GM21390 (cell line): ENCODE measurements at regions not wholly inside any gene's neighbourhood (a gene's known extent, or its start where the extent isn't known, plus 50 kb on each side); places are given as distances from the start of the nearest gene placed in this dataset.

Experiments
- ATAC-seq: cut with Tn5 transposase; IDR thresholded peaks from one replicate; pipeline ENCODE4 v1.9.1; 2021; ENCODE audit not compliant: unreplicated experiment

- ATAC-seq: no peak
Measured at GRCh38 chr2:129071531-129071930, 752.9 kb upstream of the HS6ST1 start.

- no peak for ATAC-seq
Measured at GRCh38 chr2:129074298-129074920, 755.7 kb upstream of the HS6ST1 start.

GRCh38 chr2:129078548-129078947, 759.9 kb upstream of the HS6ST1 start:
- ATAC-seq: no peak

DNA sequence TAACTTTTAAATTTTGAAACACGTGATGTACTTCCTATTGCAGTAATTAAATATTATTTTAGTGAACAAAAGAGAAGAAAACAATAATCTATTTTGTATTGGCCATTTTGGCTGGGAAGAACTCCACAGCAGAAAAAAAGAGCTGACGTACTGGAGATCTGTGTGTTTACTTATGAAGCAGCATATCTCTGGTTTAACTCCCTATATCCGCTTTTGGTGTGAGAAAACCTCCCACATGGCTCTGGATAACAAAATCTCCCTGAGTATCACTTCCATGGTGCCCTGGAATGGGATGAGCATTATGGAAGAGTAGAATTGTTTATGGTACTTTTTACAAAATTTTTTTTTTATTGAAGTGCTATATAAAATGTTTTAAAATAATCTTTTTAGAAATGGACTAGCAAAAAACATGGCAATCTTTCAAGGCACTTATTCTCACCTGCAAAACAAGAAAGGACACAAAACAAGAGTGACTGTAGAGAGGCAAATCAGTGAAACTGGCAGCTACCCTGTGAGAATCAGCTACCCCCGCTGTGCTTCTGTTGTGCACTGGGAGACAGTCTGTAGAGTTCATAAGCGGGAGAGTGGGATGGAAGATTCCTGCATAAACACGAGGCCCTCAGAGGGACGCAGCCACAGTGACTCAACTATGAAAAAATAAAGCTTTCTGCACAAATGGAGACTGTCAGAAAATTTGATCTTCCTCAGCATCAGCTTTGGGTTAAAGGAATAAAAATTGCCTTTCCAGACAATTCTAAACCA, 762.2 kb upstream of the HS6ST1 start:
- no peak for ATAC-seq

DNA sequence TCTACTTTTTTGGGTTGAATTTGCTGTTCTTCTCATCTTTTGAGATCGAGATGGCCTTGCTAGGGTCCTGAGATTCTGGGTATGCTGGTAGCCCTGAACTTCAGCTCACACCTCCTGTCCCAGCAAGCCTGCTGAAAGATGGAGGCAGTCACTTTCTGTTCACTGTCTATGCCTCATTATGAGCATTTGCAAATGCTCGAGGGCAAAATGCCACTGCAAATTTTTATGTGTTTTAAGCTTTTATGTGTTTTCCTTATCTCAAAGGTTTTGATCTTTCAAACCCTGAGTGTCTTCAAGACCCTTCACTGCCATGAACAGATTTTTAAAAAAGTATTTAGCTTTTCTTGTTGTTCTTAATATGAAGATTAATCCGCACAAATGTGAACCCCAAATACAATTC, 766.7 kb upstream of the HS6ST1 start:
- ATAC-seq: no peak

- no peak for ATAC-seq
Measured at GRCh38 chr2:129087133-129087813, 768.6 kb upstream of the HS6ST1 start.

DNA sequence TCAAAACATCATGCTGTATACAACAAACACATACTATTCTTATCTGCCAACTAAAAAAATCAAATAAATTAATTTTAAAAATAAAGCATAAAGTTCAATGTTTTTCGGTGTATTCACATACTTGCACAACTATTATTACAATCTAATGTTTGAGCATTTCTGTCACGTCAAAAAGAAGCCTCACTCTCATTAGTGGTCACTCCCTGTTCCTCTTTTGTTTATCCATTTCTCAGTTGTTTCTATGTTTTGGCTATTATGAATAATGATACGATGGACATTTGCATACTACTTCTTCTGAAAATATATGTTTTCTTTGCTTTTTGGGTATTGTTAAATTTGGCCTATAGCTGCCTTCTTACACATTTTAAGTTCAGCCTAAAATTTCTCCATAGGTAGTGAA, 773.0 kb upstream of the HS6ST1 start:
- ATAC-seq: no peak

DNA sequence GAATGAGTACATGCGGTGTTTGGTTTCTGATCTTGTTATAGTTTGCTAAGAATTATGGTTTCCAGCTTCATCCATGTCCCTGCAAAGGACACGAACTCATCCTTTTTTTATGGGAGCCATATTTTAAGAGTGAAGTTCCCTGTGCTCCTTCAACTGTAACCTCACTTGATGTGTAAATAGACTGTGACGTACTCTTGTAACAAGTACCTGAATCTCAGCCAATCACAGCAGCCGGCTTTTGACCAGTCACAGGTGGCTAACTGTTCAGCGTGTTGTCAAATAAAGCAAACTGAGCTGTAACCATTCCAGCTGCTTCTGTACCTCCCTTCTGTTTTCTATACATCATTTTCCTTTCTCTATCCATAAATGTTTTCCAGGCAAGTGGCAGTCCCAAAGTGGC, 774.3 kb upstream of the HS6ST1 start:
- ATAC-seq: no peak

GRCh38 chr2:129101186-129101585, 782.5 kb upstream of the HS6ST1 start:
- ATAC-seq: no peak

DNA sequence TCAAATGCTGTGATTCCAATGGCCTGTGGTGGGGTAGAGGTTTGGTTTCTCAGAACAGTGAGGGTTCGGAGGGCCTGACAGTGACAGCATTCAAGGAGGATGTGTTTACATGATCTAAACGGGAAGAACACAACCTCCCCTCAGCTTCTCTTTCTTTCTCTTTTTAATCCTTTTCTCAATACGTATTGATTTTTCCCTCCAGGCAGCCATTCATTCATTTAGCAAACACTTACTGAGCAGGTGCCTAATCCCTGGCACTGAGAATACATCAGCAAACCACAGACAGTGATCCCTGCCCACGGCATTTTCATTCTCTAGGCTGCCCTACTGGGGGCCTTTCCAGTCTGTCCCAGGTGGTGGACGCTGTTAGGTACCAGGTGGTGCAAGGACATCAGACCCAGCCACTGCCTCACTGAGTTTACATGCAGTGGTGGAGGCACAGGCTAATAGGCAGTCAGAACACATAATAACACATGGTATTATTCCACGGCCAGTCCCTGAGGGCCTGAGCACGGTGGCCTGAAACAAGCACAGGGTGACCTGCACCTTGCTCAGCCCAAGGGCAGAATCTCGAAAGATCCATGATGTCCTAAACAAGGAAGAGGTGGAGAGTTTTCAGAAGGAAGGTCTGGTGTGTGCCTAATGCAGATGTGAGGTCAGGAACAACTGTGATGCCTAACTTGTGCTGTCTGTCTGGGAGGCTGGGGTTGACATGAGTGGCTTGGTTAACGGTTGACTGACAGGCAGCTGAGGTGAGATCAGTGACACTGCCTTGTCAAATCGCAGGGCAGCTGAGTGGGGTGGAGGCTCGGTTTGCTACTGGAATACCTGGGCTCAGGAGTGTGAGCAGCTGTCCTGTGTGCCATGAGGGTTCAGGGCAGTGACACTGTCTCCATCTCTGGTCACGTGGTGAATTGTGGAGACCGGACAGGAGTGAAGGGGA, 785.5 kb upstream of the HS6ST1 start:
- no peak for ATAC-seq

DNA sequence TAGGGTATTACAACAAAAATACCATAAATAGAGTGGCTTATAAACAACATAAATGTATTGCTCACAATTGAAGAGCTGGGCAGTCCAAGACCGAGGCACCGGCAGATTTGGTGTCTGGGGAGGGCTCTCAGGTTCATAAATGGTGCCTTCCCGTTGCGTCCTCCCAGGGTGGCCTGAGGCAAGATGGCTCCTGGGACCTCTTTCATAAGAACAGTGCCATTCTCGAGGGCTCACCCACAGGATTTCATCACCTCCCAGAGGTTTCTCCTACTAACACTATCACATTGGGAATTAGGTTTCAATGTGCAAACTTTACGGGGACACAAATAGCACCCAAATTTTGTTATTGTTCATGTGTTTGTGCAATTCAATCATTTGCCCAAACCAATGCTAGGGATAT, 793.5 kb upstream of the HS6ST1 start:
- ATAC-seq: no peak

DNA sequence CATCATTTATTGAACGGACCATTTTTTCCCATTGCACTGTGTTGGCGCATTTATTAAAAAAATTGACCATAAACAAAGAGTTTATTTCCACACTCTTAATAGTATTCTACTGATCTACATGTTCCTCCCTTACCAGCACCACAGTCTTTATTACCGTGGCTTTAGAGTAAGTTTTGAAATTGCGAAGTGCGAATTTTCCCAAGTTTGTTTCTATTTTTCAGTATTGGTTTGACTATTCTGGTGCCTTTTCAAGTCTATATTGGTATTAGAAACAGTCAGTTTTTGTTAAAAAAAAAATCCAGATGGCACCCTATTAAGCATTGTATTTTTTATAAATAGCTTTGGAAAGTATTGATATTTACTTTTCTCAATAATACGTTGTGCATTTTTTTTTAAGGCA, 795.1 kb upstream of the HS6ST1 start:
- ATAC-seq: no peak

- no peak for ATAC-seq
Measured at GRCh38 chr2:129117434-129117833, 798.8 kb upstream of the HS6ST1 start.

DNA sequence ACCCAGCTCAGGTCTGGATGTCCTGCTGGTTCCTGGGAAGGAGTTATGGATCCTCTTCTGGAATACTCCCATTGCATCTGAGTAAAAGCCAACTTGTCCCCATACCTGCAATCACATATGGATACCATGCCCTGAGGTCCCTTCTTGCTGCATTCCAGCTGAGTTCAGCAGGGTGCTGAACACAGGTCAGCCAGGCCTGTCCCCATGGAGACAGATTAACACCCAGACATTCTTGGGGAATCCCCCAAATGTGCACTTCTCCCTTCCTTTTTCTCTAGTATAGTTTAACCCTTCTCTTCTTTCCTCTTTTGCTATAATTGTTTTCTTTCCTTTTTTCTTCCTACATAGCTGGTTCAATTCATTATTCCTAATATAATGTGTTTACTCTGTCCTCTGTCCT, 799.6 kb upstream of the HS6ST1 start:
- no peak for ATAC-seq

DNA sequence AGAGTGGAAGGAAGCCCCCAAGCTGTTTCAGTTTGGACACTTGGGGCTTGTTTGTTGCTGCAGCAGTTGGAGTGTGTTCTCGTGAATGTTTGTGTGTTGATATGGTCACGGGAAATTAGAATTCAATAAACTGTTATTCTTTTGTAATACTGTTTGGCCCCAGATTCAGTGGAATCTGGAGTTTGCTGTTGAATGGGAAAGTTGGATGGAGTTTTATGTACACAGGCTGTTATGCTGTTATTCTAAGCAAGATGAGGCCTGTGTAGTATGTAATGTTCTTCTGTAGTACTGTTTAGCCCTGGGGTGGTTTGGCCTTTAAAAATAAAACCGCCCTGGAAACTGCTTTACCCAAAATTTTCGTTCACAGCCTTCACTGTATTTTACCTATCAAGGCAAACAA, 810.4 kb upstream of the HS6ST1 start:
- no peak for ATAC-seq

DNA sequence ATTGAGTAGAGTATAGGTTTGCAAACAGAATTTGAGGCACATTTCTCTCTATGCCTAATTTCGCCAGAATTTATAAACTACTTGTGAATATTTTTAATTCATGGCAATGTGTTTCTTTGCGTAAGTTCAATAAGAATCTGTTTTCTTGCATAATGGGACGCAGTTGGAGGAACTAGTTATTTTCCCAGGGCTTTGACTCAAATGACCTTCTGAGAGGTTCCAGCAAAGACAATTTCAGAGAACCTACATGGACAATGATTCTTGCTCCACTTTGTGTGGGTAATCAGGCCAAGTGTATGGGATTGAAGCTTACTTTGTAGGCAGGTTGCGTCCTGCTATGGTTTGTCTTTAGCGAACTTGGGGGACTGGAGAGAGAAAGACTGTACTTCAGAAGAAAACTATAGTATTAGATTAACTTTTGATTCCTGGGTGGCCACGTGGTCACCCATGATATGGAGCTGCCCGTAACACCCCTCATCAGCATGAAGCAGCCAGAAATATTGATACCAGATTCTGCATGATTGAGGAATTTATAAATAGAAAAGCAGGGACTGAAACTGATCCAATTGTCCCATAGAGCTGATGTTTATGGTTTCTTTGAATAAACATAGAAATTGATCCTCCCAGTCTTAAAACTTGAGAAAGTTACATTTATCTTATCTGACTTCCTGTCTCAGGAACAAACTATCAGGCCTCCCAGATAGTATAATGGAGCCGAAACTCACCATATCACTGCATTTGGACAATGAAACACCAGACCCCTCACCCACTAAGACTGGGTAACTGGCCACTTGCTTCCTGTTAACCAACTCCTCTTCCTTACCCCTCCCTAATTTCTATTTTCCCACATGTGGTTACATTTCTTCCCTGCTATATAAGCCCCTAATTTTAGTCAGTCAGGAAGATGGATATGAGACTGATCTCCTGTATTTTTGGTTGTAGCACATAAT, 815.3 kb upstream of the HS6ST1 start:
- ATAC-seq: no peak

DNA sequence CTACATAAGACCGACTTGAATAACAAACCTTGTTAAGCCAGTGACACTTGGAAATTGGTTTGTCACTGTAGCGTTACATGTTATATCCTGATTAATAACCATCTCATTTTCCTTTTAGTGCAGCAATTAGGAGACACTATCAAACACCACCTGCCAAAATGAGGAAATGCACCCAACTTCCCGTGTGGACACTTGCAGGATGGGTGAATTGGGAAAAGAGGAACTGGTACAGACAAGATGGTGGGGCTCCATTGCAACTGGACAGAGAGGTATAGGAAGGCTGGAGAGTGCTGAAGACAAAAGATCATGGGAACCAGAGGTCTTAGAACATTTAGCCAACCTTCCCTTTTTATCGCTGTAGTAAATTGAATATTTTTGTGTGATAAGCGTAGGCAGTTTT, 816.3 kb upstream of the HS6ST1 start:
- no peak for ATAC-seq

DNA sequence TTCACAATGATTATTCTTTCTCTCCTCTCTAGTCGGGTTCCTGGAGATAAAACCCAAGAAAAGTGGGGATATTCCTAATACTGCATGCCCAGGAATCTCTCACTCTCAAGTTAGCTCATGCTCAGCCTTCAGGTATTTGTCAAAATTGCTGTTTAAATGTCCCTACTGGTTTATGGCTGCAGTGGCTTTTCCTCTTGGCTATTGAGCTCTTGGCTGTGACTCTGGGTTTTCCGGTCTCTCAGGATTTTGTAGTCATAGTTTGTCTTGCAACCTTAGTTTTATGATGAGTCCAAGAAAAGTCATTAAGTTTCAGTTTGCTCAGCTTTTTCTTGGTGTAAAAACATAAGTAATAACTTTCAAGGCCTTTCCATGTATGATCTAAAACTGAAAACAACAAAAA, 820.7 kb upstream of the HS6ST1 start:
- no peak for ATAC-seq

- ATAC-seq: no peak
Measured at GRCh38 chr2:129142465-129142864, 823.8 kb upstream of the HS6ST1 start.
